AG04449 (cell line): ENCODE measurements at regions not wholly inside any gene's neighbourhood (a gene's known extent, or its start where the extent isn't known, plus 50 kb on each side); places are given as distances from the start of the nearest gene placed in this dataset.
"Not testable (repeated sequence)": the region's sequence is repeated elsewhere in the genome, so short reads cannot be mapped to it uniquely, and the experiment has no call there.

ENCODE experiments used
- CTCF ChIA-PET: fragments of 350-600 bp; formaldehyde crosslinking; extraction: SDS; loops from one replicate; lab custom pipeline; 2021; ENCODE audit warnings: antibody characterized with exemption; lab: Yijun Ruan, JAX
- POLR2A ChIA-PET: fragments of 400-600, 350-600 bp; formaldehyde crosslinking; extraction: SDS; loops from one replicate; lab custom pipeline; 2020; ENCODE audit warnings: antibody characterized with exemption, inconsistent platforms; lab: Yijun Ruan, JAX
- DNase-seq: peaks from one replicate; pipeline ENCODE4 v3.0.0-alpha.2; 2010; ENCODE audit warnings: low read depth, low spot score
- H3K4me3 ChIP-seq: 2 replicates; pipeline ENCODE4 v1.5.1; 2011; ENCODE audit warnings: low read depth, mild to moderate bottlenecking, control low read depth, low read length
- TF ChIP-seq, protein P1 (sequence below): IDR thresholded peaks from one replicate; pipeline ENCODE4 v1.5.1; 2011; ENCODE audit warnings: mild to moderate bottlenecking, moderate library complexity, low read length, control low read depth, inconsistent platforms; ENCODE audit not compliant: insufficient read depth; ENCODE audit errors: missing control alignments

DNA sequence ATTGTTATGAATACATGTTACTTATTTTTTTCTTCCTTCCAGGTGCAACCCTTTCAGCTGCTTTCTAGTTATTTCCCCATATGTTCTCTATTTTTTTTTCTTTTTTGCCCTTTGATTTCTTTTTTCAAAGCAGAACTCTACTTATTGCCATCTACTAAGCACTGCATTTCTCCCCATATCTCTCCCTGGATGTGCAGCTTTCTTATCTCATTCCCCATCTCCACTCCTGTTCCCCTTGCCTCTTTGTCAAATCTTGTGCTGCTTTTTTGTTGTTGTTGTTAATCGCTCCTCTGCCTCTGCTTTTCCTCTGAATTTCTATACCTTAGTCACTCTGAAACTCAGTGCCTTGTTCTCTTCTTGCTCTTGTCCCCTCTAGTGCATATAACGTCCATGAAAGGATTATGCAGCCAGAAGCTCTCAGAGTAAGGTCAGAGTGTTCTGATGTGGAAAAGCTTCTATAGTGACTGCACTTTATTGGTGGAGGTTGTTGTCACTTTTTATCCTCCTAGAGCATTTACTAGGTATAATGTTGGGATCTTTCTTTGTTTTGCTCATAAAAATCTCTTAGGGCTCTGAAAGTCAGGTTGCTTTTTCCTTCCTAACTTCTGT is 51.1 kb upstream of the JADE1 start:
- no peak overlapping the region for H3K4me3 ChIP-seq
- DNase-seq: no peak
- ChIA-PET POLR2A (no interaction called here), CTCF (interaction anchor here (1.0 to 1.1 kb wide), 2 partner anchors 25 to 304 kb away, joined by 3 read pairs; no protein-coding TSS in a partner anchor)
- TF ChIP-seq, protein P1, sequence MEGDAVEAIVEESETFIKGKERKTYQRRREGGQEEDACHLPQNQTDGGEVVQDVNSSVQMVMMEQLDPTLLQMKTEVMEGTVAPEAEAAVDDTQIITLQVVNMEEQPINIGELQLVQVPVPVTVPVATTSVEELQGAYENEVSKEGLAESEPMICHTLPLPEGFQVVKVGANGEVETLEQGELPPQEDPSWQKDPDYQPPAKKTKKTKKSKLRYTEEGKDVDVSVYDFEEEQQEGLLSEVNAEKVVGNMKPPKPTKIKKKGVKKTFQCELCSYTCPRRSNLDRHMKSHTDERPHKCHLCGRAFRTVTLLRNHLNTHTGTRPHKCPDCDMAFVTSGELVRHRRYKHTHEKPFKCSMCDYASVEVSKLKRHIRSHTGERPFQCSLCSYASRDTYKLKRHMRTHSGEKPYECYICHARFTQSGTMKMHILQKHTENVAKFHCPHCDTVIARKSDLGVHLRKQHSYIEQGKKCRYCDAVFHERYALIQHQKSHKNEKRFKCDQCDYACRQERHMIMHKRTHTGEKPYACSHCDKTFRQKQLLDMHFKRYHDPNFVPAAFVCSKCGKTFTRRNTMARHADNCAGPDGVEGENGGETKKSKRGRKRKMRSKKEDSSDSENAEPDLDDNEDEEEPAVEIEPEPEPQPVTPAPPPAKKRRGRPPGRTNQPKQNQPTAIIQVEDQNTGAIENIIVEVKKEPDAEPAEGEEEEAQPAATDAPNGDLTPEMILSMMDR: no peak

DNA sequence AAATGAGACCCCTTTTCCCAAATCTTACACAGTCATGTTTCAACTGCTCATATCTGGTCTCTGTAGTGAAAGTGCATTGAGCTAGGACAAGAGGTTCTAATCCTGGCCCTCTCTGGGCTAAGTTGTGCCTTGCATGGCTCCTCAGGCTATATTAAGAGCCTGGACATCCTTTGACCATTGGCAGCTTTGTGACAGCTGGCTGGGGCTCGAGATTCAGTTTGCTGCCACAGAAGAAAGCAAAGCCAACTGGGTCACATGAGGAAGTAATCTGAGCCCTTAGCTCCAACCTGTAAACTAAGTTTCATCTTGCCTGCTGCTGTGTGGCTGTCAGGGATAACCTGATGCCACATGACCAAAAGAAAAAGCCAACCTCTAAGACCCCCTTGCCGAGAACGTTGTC is 51.8 kb upstream of the JADE1 start:
- DNase-seq: no peak
- H3K4me3 ChIP-seq: no peak overlapping the region
- CTCF ChIA-PET: interaction anchor here (1.1 kb wide), 1 partner anchor 25 kb away, joined by 3 read pairs; no protein-coding TSS in a partner anchor
- TF ChIP-seq, protein P1: no peak
- POLR2A ChIA-PET: no interaction called here

DNA sequence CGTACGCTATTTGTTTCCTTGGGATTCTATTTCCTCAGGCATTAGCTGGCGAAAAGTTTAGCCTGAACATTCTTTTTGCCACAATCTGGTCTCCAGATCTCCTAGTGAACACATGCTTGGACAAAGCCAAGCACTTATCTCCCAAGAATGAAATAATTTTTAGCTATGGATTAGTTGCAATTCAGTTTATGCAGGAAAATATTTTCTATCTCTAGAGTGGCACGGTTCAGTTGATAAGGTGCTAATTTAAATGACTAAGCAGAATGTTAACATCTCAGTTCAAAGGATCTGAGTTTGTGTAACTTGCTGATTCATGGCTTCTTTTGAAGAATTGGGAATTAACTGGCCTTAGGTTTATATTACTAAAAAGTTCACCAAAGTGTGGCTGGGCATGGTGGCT is 58.1 kb upstream of the JADE1 start:
- no peak overlapping the region for H3K4me3 ChIP-seq
- TF ChIP-seq, protein P1: no peak
- POLR2A ChIA-PET: no interaction called here
- no peak for DNase-seq
- CTCF ChIA-PET: no interaction called here

DNA sequence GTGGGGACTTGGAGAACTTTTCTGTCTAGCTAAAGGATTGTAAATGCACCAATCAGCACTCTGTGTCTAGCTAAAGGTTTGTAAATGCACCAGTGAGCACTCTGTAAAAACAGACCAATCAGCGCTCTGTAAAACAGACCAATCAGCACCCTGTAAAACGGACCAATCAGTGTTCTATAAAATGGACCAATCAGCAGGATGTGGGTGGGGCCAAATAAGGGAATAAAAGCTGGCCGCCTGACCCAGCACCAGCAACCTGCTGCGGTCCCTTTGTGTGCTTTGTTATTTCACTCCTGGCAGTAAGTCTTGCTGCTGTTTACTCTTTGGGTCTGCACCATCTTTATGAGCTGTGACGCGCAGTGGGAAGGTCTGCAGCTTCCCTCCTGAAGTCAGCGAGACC is 67.8 kb upstream of the JADE1 start:
- H3K4me3 ChIP-seq, DNase-seq, POLR2A ChIA-PET, CTCF ChIA-PET: not testable (repeated sequence)

DNA sequence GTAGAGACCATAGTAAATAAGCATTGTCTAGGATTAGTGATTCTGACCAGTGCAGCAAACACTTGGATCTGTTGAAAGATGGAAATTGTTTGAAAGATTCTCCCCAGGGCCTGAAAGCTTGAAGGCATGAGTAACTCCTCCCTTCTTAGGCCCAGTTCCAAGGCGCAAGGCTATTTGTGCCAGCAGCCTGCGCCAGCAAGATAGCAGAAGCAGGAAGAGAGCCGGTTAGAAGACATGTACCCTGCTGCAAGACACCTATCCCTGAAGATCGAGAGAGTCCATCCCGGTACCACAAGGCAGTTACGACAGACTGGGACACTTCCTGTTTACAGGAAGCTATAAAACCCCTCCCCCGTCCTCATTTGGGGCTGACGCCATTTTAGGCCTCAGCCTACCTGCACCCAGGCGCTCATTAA is 72.4 kb upstream of the JADE1 start:
- POLR2A ChIA-PET: no interaction called here
- H3K4me3 ChIP-seq: no peak overlapping the region
- TF ChIP-seq, protein P1: no peak
- CTCF ChIA-PET: no interaction called here
- DNase-seq: no peak

DNA sequence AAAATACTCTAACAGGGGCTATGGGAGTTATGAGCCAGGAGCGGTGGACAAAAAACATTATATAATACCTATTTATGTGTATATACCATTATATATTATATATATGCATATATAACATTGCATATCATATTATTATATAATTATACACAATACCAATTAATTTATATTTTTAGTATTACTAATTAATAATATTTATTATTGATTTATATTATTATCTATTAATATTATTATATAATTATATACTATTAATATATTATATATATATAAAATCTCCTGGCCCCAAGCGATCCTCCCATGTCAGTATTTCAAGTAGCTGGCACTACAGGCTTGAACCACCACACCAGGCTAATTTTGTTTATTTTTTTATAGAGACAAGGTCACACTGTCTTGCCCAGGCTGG is 73.8 kb upstream of the JADE1 start:
- DNase-seq: no peak
- TF ChIP-seq, protein P1: no peak
- POLR2A ChIA-PET: no interaction called here
- no peak overlapping the region for H3K4me3 ChIP-seq
- CTCF ChIA-PET: no interaction called here

DNA sequence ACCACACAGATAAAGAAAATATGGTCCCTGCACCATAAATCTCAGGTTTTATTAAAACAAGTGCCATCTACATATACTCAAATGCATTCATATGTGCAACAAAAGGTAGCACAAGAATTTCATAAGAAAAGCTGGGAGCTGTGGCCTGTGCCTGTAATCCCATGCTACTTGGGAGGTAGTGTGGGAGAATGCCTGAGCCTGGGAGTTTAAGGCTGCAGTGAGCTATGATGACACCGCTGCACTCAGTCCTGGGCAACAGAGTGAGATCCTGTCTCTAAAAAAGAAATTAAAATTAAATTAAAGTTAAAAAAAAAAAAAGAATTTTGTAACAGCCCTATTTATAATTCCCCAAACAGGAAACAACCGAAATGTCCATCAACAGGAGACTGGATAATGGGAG is 81.3 kb upstream of the JADE1 start:
- no peak overlapping the region for H3K4me3 ChIP-seq
- ChIA-PET POLR2A (no interaction called here), CTCF (no interaction called here)
- DNase-seq: no peak
- TF ChIP-seq, protein P1: no peak
